ENCODE measurements at regions not wholly inside any gene's neighbourhood (a gene's known extent, or its start where the extent isn't known, plus 50 kb on each side); places are given as distances from the start of the nearest gene placed in this dataset.

- POLR2A ChIA-PET: no interaction called here
- no peaks in the 10 kb centered on the region for H3K27me3 Mint-ChIP-seq (ENCODE audit: low read depth)
These were observed 162.9 kb downstream of the TRIB2 start for GRCh38 chr2:12879649-12880048.

GRCh38 chr2:12881952-12882351, 165.2 kb downstream of the TRIB2 start:
- ChIA-PET POLR2A (interaction anchor here (0.6 kb wide), 1 partner anchor 197 kb away, joined by 6 read pairs; no protein-coding TSS in a partner anchor), CTCF (interaction anchor here (1.0 to 1.3 kb wide), 2 partner anchors 125 kb away, joined by 3 read pairs; no protein-coding TSS in a partner anchor)
- DNase-seq (ENCODE audit: low spot score): no peak
- Mint-ChIP-seq H3K4me3 (no peak overlapping the region), H3K27me3 (ENCODE audit: low read depth) (no peaks in the 10 kb centered on the region), H3K9me3 (no peaks in the 10 kb centered on the region), H3K36me3 (no peaks in the 10 kb centered on the region), H3K27ac (no peak overlapping the region), H3K4me1 (peaks cover 4% of the 10 kb centered on the region)
- TF ChIP-seq PRDM15 (CRISPR knock-in tag; IDR thresholded peaks at IDR 0.05): no peak
- no peak for TF ChIP-seq ZNF423 (CRISPR knock-in tag; IDR thresholded peaks at IDR 0.05)
- no peak for TF ChIP-seq JAZF1 (CRISPR knock-in tag; IDR thresholded peaks at IDR 0.05)
- ATAC-seq: no peak

More at GRCh38 chr2:12879649-12880048, 162.9 kb downstream of the TRIB2 start:
- no peak for DNase-seq (ENCODE audit: low spot score)
- TF ChIP-seq ZBTB43 (CRISPR knock-in tag; IDR thresholded peaks at IDR 0.05) (no peak), ARID4B (CRISPR knock-in tag; IDR thresholded peaks at IDR 0.05; ENCODE audit: borderline replicate concordance) (no peak), ZNF232 (CRISPR knock-in tag; IDR thresholded peaks at IDR 0.05) (no peak), USF2 (CRISPR knock-in tag; IDR thresholded peaks at IDR 0.05) (no peak)
- CTCF ChIA-PET: no interaction called here
- Mint-ChIP-seq H3K27ac (no peak overlapping the region), H3K4me3 (no peak overlapping the region), H3K9me3 (no peaks in the 10 kb centered on the region), H3K36me3 (no peaks in the 10 kb centered on the region), H3K4me1 (no peaks in the 10 kb centered on the region)
- no peak for ATAC-seq

GRCh38 chr2:12882393-12882792, 165.7 kb downstream of the TRIB2 start:
- no peaks in the 10 kb centered on the region for H3K9me3 Mint-ChIP-seq
- POLR2A ChIA-PET: interaction anchor here (0.6 kb wide), 1 partner anchor 197 kb away, joined by 6 read pairs; no protein-coding TSS in a partner anchor
- ATAC-seq (no peak), DNase-seq (ENCODE audit: low spot score) (no peak)
- no peak overlapping the region for H3K4me3 Mint-ChIP-seq
- H3K36me3 Mint-ChIP-seq: no peaks in the 10 kb centered on the region
- peaks cover 4% of the 10 kb centered on the region for H3K4me1 Mint-ChIP-seq
- H3K27ac Mint-ChIP-seq: no peak overlapping the region
- CTCF ChIA-PET: interaction anchor here (1.0 to 1.3 kb wide), 2 partner anchors 124 to 125 kb away, joined by 3 read pairs; no protein-coding TSS in a partner anchor
- H3K27me3 Mint-ChIP-seq (ENCODE audit: low read depth): no peaks in the 10 kb centered on the region
- no peak for TF ChIP-seq TEAD4 (CRISPR knock-in tag; IDR thresholded peaks at IDR 0.05)
- TF ChIP-seq KAT7 (CRISPR knock-in tag; IDR thresholded peaks at IDR 0.05; ENCODE audit: borderline replicate concordance): no peak
- no peak for TF ChIP-seq CTCF (IDR thresholded peaks at IDR 0.05)
- TF ChIP-seq ERG (CRISPR knock-in tag; IDR thresholded peaks at IDR 0.05): no peak
- TF ChIP-seq NFATC4 (CRISPR knock-in tag; IDR thresholded peaks at IDR 0.05): no peak
- no peak for TF ChIP-seq GTF2I (CRISPR knock-in tag; conservative IDR thresholded peaks at IDR 0.05)

Measured in WTC11 (cell line).